Mucosa of descending colon (tissue), 3 donors: ENCODE measurements at regions not wholly inside any gene's neighbourhood (a gene's known extent, or its start where the extent isn't known, plus 50 kb on each side); places are given as distances from the start of the nearest gene placed in this dataset.

Experiments
- ATAC-seq: fragments of 200-7000 bp; cut with Tn5 transposase; one replicate; pipeline ENCODE4 v1.9.1; 2020; ENCODE audit warnings: mild to moderate bottlenecking, moderate library complexity
- DNase-seq, 3 donors: peaks; one replicate each; pipeline ENCODE4 v3.0.0-alpha.2; 2020
- H3K36me3 ChIP-seq: fragments of 200-600 bp; one replicate; pipeline ENCODE4 v1.8.0; 2021; ENCODE audit warnings: low read depth, mild to moderate bottlenecking
- H3K4me1 ChIP-seq: fragments of 200-600 bp; one replicate; pipeline ENCODE4 v1.8.0; 2021; ENCODE audit warnings: low read depth, mild to moderate bottlenecking
- H3K4me3 ChIP-seq: fragments of 200-600 bp; one replicate; pipeline ENCODE4 v1.8.0; 2021; ENCODE audit warnings: mild to moderate bottlenecking
- H3K9me3 ChIP-seq: fragments of 200-600 bp; one replicate; pipeline ENCODE4 v1.8.0; 2021; ENCODE audit warnings: mild to moderate bottlenecking
- intact Hi-C, 2 donors: fragments of 100-400 bp; cut with DNase I in 1 of 2; cut with micrococcal nuclease in 1 of 2; formaldehyde crosslinking; loops; one replicate each; pipeline versions ENCODE4 v1.11.0 to v1.11.1; 2022; cut with DNase I, micrococcal nuclease
- TF ChIP-seq, protein P1 (sequence below): fragments of 200-600 bp; IDR thresholded peaks from one replicate; pipeline ENCODE4 v1.8.0; 2022; ENCODE audit warnings: antibody characterized with exemption, mild to moderate bottlenecking
- donor health status: DM: no; HTN: no; CAD: no; lungs with moderate emphysema.
- donor health status: DM: no; HTN: no; CAD: no.
- donor health status: DM: no; HTN: yes; CAD: no.

DNA sequence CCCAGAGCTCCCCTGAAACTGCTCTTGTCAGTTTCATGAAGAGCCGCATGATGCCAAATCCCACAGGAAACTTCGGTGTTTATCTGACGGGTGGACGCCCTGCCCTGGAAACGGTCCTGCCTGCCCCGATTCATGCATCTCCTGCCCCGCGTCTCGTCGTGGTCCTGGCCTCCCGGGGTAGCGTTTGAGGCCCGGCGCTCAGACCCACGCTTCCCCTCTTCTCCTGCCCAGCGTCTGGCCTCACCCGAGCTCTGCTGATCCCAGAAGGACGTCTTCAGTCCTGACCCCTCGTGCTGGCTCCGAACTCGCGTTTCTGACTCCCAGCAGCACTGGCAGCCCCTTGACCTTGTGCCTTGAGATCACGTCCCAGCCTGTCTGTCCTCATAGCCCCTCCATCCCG, 180.5 kb downstream of the TMEM18 start:
- TF ChIP-seq, protein P1, sequence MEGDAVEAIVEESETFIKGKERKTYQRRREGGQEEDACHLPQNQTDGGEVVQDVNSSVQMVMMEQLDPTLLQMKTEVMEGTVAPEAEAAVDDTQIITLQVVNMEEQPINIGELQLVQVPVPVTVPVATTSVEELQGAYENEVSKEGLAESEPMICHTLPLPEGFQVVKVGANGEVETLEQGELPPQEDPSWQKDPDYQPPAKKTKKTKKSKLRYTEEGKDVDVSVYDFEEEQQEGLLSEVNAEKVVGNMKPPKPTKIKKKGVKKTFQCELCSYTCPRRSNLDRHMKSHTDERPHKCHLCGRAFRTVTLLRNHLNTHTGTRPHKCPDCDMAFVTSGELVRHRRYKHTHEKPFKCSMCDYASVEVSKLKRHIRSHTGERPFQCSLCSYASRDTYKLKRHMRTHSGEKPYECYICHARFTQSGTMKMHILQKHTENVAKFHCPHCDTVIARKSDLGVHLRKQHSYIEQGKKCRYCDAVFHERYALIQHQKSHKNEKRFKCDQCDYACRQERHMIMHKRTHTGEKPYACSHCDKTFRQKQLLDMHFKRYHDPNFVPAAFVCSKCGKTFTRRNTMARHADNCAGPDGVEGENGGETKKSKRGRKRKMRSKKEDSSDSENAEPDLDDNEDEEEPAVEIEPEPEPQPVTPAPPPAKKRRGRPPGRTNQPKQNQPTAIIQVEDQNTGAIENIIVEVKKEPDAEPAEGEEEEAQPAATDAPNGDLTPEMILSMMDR, result no peak
- intact Hi-C loops, result no loop called here
- no peak for ATAC-seq
- Histone ChIP-seq H3K9me3 (no peaks in the 10 kb centered on the region), H3K36me3 (no peaks in the 10 kb centered on the region), H3K4me3 (no peak overlapping the region), H3K4me1 (no peaks in the 10 kb centered on the region)
- no peak for DNase-seq

DNA sequence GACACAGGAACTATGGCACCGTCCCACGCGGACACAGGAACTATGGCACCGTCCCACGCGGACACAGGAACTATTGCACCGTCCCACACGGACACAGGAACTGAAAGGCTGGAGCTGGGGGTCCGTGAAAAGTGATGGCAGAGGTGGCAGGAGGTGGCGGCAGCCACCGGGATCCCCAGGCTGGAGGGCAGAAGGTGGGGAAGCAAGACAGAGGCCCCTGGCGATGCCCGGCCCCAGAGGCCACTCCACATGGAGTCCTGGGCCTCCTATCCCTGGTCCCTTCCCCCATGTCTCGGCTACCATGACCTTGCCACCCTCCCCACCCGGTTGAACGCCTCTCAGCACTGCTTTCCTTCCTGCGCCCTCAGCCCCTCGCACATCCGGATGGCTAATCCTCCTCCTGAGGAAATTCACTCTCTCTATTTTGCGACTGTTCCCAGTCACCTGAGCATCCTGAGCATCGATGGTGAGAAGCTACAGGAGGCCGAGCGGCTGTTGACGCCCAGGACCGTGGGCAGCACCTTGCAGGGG, 181.4 kb downstream of the TMEM18 start:
- Histone ChIP-seq H3K4me3 (no peak overlapping the region), H3K36me3 (no peaks in the 10 kb centered on the region), H3K9me3 (no peaks in the 10 kb centered on the region), H3K4me1 (no peaks in the 10 kb centered on the region)
- DNase-seq (no peak), ATAC-seq (no peak)
- intact Hi-C loops, result no loop called here
- TF ChIP-seq, protein P1, result no peak

DNA sequence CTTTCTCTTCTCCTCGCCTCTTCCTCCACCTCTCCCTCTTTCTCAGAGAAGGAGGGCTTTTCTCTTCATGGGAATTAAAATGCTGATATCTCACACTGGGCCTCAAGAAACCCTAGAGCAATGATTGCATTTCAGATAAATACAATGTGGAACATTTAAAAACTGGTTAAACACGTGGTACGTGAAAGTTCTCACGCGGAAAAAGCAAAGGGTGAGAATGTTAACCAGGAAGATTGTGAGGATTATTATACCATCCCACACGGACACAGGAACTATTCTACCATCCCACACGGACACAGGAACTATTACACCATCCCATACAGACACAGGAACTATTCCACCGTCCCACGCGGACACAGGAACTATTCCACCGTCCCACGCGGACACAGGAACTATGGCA, 182.4 kb downstream of the TMEM18 start:
- Histone ChIP-seq H3K36me3 (no peaks in the 10 kb centered on the region), H3K4me1 (no peaks in the 10 kb centered on the region), H3K9me3 (no peaks in the 10 kb centered on the region), H3K4me3 (no peak overlapping the region)
- intact Hi-C loops, result no loop called here
- TF ChIP-seq, protein P1, result no peak
- ATAC-seq (no peak), DNase-seq (no peak)

DNA sequence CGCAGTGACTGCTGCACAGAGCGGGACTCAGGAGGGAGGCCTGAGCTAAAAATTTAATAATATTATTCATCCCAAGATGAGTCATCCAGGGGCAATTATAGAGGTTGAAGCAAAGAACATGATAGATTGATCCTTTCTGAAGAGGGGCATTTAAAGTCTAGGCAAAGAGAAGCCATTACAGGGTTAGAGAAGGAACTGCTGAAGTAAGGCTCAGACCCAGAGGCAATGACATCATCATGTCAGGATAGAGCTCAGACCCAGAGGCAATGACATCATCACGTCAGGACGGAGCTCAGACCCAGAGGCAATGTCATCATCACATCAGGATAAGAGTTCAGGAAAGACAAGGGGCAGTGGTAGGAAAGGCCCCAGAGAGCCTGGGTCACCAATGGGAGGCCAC, 184.0 kb downstream of the TMEM18 start:
- ATAC-seq (no peak), DNase-seq (no peak)
- Histone ChIP-seq H3K4me3 (no peak overlapping the region), H3K36me3 (no peaks in the 10 kb centered on the region), H3K9me3 (no peaks in the 10 kb centered on the region), H3K4me1 (no peaks in the 10 kb centered on the region)
- intact Hi-C loops, result no loop called here
- TF ChIP-seq, protein P1, result no peak

DNA sequence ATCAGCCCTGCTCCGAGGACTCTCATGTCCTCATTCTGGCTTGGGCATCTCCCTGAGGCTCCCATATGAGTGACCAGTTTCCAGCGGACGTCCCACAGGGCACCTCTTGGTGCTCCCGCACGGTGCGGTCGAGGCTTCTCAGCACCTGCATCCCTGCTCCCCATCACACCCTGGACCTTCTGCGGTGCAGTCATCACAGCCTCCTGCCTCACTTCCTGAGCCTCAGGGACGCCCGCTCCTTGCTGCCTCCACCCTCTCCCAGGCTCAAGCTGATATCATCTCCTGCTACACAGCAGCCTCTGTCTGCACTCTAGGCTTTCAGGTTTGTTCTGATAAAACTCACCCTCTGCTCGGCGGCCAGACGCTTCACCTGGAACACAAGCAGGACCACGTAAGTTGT, 185.0 kb downstream of the TMEM18 start:
- Histone ChIP-seq H3K4me3 (no peak overlapping the region), H3K4me1 (no peaks in the 10 kb centered on the region), H3K9me3 (no peaks in the 10 kb centered on the region), H3K36me3 (no peaks in the 10 kb centered on the region)
- intact Hi-C loops, result no loop called here
- ATAC-seq (no peak), DNase-seq (no peak)
- TF ChIP-seq, protein P1, result no peak

DNA sequence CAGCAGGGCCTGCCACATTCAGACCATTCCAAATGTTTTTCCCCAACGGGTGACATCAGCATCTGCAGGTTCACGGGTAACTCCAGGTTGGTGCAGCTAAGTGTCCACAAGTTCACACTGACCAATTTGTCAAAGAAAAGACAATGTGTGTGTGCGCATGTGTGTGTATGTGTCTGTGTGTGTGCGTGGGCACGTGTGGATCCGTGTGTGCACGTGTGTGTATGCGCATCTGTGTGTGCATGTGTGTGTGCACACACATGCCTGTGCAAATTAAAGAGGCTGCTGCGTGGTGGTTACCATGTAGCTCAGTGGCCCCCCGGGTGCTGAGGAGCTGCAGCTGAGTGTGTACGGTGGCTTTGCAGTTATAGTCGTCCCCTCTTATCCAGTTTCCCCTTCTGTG, 187.4 kb downstream of the TMEM18 start:
- ATAC-seq, result no peak

More for the DNA sequence above, 187.4 kb downstream of the TMEM18 start:
- DNase-seq, result no peak
- no peaks in the 10 kb centered on the region for H3K4me1 ChIP-seq
- no peak overlapping the region for H3K4me3 ChIP-seq
- no peaks in the 10 kb centered on the region for H3K9me3 ChIP-seq
- H3K36me3 ChIP-seq, result no peaks in the 10 kb centered on the region
- TF ChIP-seq, protein P1, result no peak
- intact Hi-C loops, result no loop called here
